GM19397 (cell line): ENCODE measurements at regions not wholly inside any gene's neighbourhood (a gene's known extent, or its start where the extent isn't known, plus 50 kb on each side); places are given as distances from the start of the nearest gene placed in this dataset.
A peak's percentile ranks its signal among the peaks of the same experiment; 100 is the strongest.
"Not testable (repeated sequence)": the region's sequence is repeated elsewhere in the genome, so short reads cannot be mapped to it uniquely, and the experiment has no call there.

Experiments used
- ATAC-seq: cut with Tn5 transposase; IDR thresholded peaks from one replicate; pipeline ENCODE4 v1.9.1; 2021; ENCODE audit warnings: mild to moderate bottlenecking, moderate library complexity; ENCODE audit not compliant: unreplicated experiment

- ATAC-seq = not testable (repeated sequence)
Measured at GRCh38 chr18:104264-104663, 54.1 kb upstream of the USP14 start.

- not testable (repeated sequence) for ATAC-seq
Measured at GRCh38 chr18:105161-106053, 53.0 kb upstream of the USP14 start.

- not testable (repeated sequence) for ATAC-seq
Measured at GRCh38 chr18:106054-106851, 52.1 kb upstream of the USP14 start.

GRCh38 chr18:106868-107384, 51.4 kb upstream of the USP14 start:
- ATAC-seq = not testable (repeated sequence)

- not testable (repeated sequence) for ATAC-seq
Measured at GRCh38 chr18:107464-107863, 50.9 kb upstream of the USP14 start.

GRCh38 chr18:107947-108664, 50.3 kb upstream of the USP14 start:
- ATAC-seq = peak; percentile 57
